ENCODE measurements at regions not wholly inside any gene's neighbourhood (a gene's known extent, or its start where the extent isn't known, plus 50 kb on each side); places are given as distances from the start of the nearest gene placed in this dataset.

DNA sequence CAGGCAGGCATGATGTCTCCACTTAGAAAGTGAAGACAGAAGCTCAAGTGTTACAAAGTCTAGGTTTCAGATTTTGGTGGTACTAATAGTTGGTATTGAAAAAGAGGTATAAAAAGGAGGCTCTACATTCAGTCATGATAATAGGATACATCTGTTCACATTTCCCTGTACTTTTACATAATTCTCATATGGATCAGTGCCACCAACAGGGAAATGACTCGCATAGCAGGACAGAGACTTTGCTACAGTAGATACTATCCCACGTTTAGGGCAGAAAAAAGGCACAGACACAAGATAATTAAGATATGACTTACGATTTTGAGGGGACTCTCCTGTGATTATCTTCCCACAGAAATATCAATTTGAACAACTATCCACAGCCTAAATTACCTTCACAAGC, 1062.9 kb upstream of the EPHA6 start:
- no peak overlapping the region for H3K27ac ChIP-seq (ENCODE audit: low read length)
- no peaks in the 10 kb centered on the region for H3K9me3 ChIP-seq (ENCODE audit: low read length)
- no peak for TF ChIP-seq TAF1 (IDR thresholded peaks at IDR 0.05; ENCODE audit: low read depth)
- TF ChIP-seq, protein P1, sequence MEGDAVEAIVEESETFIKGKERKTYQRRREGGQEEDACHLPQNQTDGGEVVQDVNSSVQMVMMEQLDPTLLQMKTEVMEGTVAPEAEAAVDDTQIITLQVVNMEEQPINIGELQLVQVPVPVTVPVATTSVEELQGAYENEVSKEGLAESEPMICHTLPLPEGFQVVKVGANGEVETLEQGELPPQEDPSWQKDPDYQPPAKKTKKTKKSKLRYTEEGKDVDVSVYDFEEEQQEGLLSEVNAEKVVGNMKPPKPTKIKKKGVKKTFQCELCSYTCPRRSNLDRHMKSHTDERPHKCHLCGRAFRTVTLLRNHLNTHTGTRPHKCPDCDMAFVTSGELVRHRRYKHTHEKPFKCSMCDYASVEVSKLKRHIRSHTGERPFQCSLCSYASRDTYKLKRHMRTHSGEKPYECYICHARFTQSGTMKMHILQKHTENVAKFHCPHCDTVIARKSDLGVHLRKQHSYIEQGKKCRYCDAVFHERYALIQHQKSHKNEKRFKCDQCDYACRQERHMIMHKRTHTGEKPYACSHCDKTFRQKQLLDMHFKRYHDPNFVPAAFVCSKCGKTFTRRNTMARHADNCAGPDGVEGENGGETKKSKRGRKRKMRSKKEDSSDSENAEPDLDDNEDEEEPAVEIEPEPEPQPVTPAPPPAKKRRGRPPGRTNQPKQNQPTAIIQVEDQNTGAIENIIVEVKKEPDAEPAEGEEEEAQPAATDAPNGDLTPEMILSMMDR (IDR thresholded peaks at IDR 0.05; ENCODE audit: poor library complexity, severe bottlenecking) = no peak
- no peak for TF ChIP-seq RAD21 (conservative IDR thresholded peaks at IDR 0.05)
- TF ChIP-seq EP300 (conservative IDR thresholded peaks at IDR 0.05; ENCODE audit: poor library complexity, severe bottlenecking) = no peak
- TF ChIP-seq EZH2 (IDR thresholded peaks at IDR 0.05; ENCODE audit: borderline replicate concordance, insufficient read depth, low read length, poor library complexity, severe bottlenecking) = no peak
- TF ChIP-seq POLR2AphosphoS5 (IDR thresholded peaks at IDR 0.05) = no peak
- no peak for TF ChIP-seq SMC3 (conservative IDR thresholded peaks at IDR 0.05; ENCODE audit: poor library complexity)
- no peak for TF ChIP-seq MXI1 (conservative IDR thresholded peaks at IDR 0.05; ENCODE audit: poor library complexity, severe bottlenecking)
- TF ChIP-seq REST (IDR thresholded peaks at IDR 0.05; ENCODE audit: borderline replicate concordance) = no peak
- H3K4me2 ChIP-seq (ENCODE audit: low read length) = no peak overlapping the region
- no peaks in the 10 kb centered on the region for H3K79me2 ChIP-seq (replicated peaks; ENCODE audit: insufficient read depth, low read length)
- no peaks in the 10 kb centered on the region for H3K36me3 ChIP-seq (ENCODE audit: insufficient read depth, low read length)
- no peaks in the 10 kb centered on the region for H3K27me3 ChIP-seq (ENCODE audit: insufficient read depth, low read depth, low read length)
- no peak overlapping the region for H2AFZ ChIP-seq (ENCODE audit: low read depth, low read length)
- H3K9ac ChIP-seq (ENCODE audit: low read length) = no peak overlapping the region
- H3K4me3 ChIP-seq (ENCODE audit: low read length) = no peak overlapping the region
- H3K9me2 ChIP-seq (ENCODE audit: insufficient read depth, low read length) = no peaks in the 10 kb centered on the region
- H3F3A ChIP-seq (ENCODE audit: insufficient read depth, low read length, poor library complexity, severe bottlenecking) = no peaks in the 10 kb centered on the region
- H4K20me1 ChIP-seq (ENCODE audit: insufficient read depth) = no peaks in the 10 kb centered on the region

GRCh38 chr3:95752199-95752598, 1062.2 kb upstream of the EPHA6 start:
- no peak overlapping the region for H2AFZ ChIP-seq (ENCODE audit: low read depth, low read length)
- H3K27ac ChIP-seq (ENCODE audit: low read length) = no peak overlapping the region

More at GRCh38 chr3:95752199-95752598, 1062.2 kb upstream of the EPHA6 start:
- H3K79me2 ChIP-seq (replicated peaks; ENCODE audit: insufficient read depth, low read length) = no peaks in the 10 kb centered on the region
- no peaks in the 10 kb centered on the region for H3K27me3 ChIP-seq (ENCODE audit: insufficient read depth, low read depth, low read length)
- TF ChIP-seq, protein P1 (IDR thresholded peaks at IDR 0.05; ENCODE audit: poor library complexity, severe bottlenecking) = no peak
- no peak for TF ChIP-seq SMC3 (conservative IDR thresholded peaks at IDR 0.05; ENCODE audit: poor library complexity)
- TF ChIP-seq POLR2AphosphoS5 (IDR thresholded peaks at IDR 0.05) = no peak
- TF ChIP-seq EZH2 (IDR thresholded peaks at IDR 0.05; ENCODE audit: borderline replicate concordance, insufficient read depth, low read length, poor library complexity, severe bottlenecking) = no peak
- no peak for TF ChIP-seq REST (IDR thresholded peaks at IDR 0.05; ENCODE audit: borderline replicate concordance)
- TF ChIP-seq MXI1 (conservative IDR thresholded peaks at IDR 0.05; ENCODE audit: poor library complexity, severe bottlenecking) = no peak
- TF ChIP-seq TAF1 (IDR thresholded peaks at IDR 0.05; ENCODE audit: low read depth) = no peak
- no peak for TF ChIP-seq EP300 (conservative IDR thresholded peaks at IDR 0.05; ENCODE audit: poor library complexity, severe bottlenecking)
- no peak for TF ChIP-seq RAD21 (conservative IDR thresholded peaks at IDR 0.05)
- no peak overlapping the region for H3K4me2 ChIP-seq (ENCODE audit: low read length)
- no peaks in the 10 kb centered on the region for H3F3A ChIP-seq (ENCODE audit: insufficient read depth, low read length, poor library complexity, severe bottlenecking)
- H3K4me3 ChIP-seq (ENCODE audit: low read length) = no peak overlapping the region
- H3K9me3 ChIP-seq (ENCODE audit: low read length) = no peaks in the 10 kb centered on the region
- no peaks in the 10 kb centered on the region for H4K20me1 ChIP-seq (ENCODE audit: insufficient read depth)
- H3K36me3 ChIP-seq (ENCODE audit: insufficient read depth, low read length) = no peaks in the 10 kb centered on the region
- H3K9me2 ChIP-seq (ENCODE audit: insufficient read depth, low read length) = no peaks in the 10 kb centered on the region
- H3K9ac ChIP-seq (ENCODE audit: low read length) = no peak overlapping the region
